ENCODE measurements at regions not wholly inside any gene's neighbourhood (a gene's known extent, or its start where the extent isn't known, plus 50 kb on each side); places are given as distances from the start of the nearest gene placed in this dataset.

DNA sequence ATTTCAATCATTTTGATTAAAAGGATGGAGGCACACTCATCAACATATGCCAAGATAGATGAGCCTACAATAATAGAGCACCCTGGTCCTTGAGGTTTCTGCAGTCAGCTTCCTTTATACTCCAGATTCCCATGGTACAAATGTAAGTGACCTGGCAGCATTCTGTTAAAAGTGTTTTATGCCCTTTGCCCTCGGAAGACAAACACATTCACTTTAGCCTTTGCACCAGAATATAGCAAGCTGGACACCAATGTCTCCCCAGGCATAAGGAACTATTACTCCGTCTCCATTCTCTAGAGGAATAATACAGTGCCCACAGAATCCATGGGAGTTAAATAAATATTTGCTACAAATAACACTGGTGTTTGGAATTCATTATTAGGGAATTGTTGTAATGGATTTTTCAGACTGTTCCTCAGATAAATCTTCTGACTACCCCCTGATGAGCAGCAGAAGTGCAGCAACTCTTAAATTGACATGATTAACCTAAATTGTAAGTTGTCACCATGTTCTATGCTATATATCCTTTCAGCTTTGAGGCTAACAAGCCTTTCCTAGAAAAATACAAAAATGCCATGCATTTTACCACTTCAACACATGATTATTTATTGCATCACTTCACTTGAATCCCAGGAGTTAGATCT is 340.2 kb downstream of the TBC1D32 start:
- in situ Hi-C loops (cut with MboI; ENCODE audit: low pct_unique_long_range_greater_than_20kb, low sequenced_read_pairs, unreplicated experiment) = no loop called here
- TF ChIP-seq, protein P1, sequence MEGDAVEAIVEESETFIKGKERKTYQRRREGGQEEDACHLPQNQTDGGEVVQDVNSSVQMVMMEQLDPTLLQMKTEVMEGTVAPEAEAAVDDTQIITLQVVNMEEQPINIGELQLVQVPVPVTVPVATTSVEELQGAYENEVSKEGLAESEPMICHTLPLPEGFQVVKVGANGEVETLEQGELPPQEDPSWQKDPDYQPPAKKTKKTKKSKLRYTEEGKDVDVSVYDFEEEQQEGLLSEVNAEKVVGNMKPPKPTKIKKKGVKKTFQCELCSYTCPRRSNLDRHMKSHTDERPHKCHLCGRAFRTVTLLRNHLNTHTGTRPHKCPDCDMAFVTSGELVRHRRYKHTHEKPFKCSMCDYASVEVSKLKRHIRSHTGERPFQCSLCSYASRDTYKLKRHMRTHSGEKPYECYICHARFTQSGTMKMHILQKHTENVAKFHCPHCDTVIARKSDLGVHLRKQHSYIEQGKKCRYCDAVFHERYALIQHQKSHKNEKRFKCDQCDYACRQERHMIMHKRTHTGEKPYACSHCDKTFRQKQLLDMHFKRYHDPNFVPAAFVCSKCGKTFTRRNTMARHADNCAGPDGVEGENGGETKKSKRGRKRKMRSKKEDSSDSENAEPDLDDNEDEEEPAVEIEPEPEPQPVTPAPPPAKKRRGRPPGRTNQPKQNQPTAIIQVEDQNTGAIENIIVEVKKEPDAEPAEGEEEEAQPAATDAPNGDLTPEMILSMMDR (IDR thresholded peaks at IDR 0.05; ENCODE audit: extremely low read depth, insufficient read depth, missing control alignments) = no peak
- DNase-seq (ENCODE audit: low spot score) = no peak

- DNase-seq (ENCODE audit: low spot score) = no peak
- in situ Hi-C loops (cut with MboI; ENCODE audit: low pct_unique_long_range_greater_than_20kb, low sequenced_read_pairs, unreplicated experiment) = no loop called here
- TF ChIP-seq, protein P1 (IDR thresholded peaks at IDR 0.05; ENCODE audit: extremely low read depth, insufficient read depth, missing control alignments) = no peak
These were observed 342.0 kb downstream of the TBC1D32 start for GRCh38 chr6:120992257-120992656.

DNA sequence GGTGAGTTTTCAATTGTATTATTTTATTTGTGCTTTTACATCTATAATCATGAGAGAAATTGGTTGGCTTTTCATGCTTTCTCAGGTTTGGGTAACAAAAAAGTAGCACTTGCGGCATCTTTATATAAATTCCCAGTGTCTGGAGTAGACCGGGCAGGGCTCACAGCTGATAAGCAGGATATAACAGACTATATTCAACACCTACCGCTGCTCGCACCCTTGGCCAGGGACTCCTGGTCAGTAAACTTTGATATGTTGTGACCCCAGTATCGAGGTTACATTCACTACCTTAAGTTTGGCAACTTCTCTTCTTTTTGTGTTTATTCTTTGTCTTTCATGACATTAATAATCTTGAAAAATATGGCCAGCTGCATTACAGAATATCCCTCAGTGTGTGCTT is 343.4 kb downstream of the TBC1D32 start:
- TF ChIP-seq, protein P1 (IDR thresholded peaks at IDR 0.05; ENCODE audit: extremely low read depth, insufficient read depth, missing control alignments) = no peak
- DNase-seq (ENCODE audit: low spot score) = no peak
- in situ Hi-C loops (cut with MboI; ENCODE audit: low pct_unique_long_range_greater_than_20kb, low sequenced_read_pairs, unreplicated experiment) = no loop called here

DNA sequence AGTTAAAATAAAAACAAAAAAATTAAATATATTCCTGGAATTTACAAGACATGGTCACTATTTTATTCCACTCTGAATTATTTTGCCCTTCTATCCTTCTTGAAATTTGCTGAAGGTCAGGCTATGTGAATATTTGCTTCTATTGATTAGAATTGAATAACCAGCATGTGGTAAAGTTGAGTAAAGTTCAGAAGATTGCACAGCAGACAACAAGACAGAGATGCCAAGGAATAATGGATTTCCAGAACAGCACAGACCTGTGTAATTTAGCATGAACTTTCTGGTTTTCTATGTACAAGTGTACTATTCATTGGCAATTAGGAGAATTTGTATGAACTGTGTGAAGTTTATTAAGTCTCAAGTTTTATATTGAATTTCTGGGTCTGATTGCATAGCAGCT is 352.4 kb downstream of the TBC1D32 start:
- DNase-seq (ENCODE audit: low spot score) = no peak
- TF ChIP-seq, protein P1 (IDR thresholded peaks at IDR 0.05; ENCODE audit: extremely low read depth, insufficient read depth, missing control alignments) = no peak
- in situ Hi-C loops (cut with MboI; ENCODE audit: low pct_unique_long_range_greater_than_20kb, low sequenced_read_pairs, unreplicated experiment) = no loop called here

- TF ChIP-seq, protein P1 (IDR thresholded peaks at IDR 0.05; ENCODE audit: extremely low read depth, insufficient read depth, missing control alignments) = no peak
- in situ Hi-C loops (cut with MboI; ENCODE audit: low pct_unique_long_range_greater_than_20kb, low sequenced_read_pairs, unreplicated experiment) = no loop called here
These were observed 368.0 kb downstream of the TBC1D32 start for GRCh38 chr6:120966321-120966720.

DNA sequence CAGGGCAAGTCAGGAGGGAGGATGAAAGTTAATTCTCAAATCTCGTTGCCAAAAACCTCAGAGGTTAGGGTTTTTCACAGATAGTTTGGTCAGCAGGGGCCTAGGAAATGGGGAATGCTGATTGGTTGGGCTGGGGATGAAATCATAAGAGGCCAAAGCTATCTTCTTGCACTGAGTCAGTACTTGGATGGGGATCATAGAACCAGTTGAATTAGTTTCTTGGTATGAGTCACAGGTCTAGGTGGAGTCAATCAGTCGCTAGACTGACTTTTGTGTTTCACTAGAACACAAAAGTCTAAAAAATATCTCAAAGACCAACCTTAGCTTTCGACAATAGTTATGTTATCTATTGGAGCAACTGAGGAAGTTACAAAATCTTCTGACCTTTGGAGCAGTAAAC is 368.5 kb downstream of the TBC1D32 start:
- no peak for DNase-seq (ENCODE audit: low spot score)
- TF ChIP-seq, protein P1 (IDR thresholded peaks at IDR 0.05; ENCODE audit: extremely low read depth, insufficient read depth, missing control alignments) = no peak
- in situ Hi-C loops (cut with MboI; ENCODE audit: low pct_unique_long_range_greater_than_20kb, low sequenced_read_pairs, unreplicated experiment) = no loop called here

More at GRCh38 chr6:120966321-120966720, 368.0 kb downstream of the TBC1D32 start:
- DNase-seq (ENCODE audit: low spot score) = no peak

Measured in GM13977 (cell line).